ENCODE measurements at regions not wholly inside any gene's neighbourhood (a gene's known extent, or its start where the extent isn't known, plus 50 kb on each side); places are given as distances from the start of the nearest gene placed in this dataset.

DNA sequence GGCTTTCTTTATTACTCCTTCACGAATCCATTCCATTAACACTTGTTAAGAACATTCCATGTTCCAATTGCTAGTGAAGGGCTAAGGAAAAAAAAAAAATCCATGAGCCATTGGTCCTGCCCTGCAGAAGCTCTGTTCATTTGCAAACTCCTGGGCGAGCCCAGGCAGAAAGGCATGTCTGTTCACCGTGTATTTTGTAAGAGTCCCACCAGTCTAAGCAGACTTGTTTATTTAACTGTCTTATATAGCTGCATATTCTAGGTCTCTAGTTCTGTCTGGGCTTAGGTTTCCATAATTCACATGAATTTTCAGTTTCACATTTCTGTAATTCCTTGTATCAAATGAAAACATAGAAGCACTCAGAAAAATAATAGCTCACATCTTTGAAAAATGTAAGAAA is 97.4 kb upstream of the POU2AF2 start:
- no peak for DNase-seq (ENCODE audit: low spot score)

DNA sequence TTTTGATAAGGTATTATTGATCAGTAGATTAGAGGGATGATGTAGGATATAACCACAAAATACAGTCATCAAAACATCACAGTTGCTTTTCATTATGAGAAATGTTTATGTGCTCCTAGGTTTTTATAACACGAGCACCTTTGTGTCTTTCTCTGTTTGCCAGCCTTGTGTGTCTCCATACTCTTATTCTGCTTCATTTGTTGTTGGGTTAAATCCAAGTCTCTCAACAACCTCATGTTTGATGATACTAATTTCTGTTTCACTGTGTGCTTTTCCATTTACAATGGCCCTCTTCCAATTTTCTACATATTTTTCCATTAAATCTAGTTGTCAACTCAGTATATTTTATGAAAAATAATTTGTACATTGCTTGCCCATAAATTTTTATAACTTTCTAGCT is 107.7 kb upstream of the POU2AF2 start:
- no peak for DNase-seq (ENCODE audit: low spot score)

- no peak for DNase-seq (ENCODE audit: low spot score)
Measured at GRCh38 chr11:111135778-111136570, 109.6 kb upstream of the POU2AF2 start.

- DNase-seq (ENCODE audit: low spot score), result no peak
Measured at GRCh38 chr11:111135101-111135500, 110.4 kb upstream of the POU2AF2 start.

DNA sequence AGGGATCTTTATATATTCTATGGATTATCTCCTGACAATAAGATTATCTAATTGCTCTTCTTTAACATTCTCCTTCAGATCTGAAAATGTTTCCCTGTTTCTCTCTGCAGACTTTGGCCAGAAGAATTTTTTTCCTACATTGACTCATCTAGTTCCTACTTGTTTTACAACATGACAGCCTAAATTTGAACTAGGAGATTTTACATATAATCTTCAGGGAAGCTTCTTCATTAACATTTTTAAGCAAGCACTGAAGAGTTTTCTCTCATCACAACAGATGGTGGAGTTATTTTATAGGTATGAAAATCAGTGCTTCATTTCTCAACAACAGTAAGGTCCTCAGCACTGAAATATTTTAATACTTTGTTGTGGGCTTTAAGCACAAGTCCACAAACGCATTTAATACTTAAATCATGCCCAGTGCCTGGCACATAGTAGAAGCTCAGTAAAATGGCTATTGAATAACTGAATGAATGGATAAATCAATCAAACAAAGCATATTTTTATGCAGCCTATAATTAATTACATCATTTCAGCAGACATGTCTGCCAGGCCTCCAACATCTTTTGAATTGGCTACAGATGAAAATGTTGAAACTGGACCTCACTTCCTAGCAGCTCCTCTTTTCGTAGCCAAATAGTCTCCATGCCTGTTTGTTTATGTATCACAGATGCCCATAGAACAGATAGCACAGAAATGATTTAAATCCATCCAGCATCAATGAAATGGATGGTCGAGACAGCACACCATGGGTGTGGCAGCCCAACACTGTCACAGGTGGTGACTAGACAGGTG is 117.3 kb upstream of the POU2AF2 start:
- DNase-seq (ENCODE audit: low spot score), result no peak

GRCh38 chr11:111124724-111125123 is 120.8 kb upstream of the POU2AF2 start:
- no peak for DNase-seq (ENCODE audit: low spot score)

- no peak for DNase-seq (ENCODE audit: low spot score)
Measured at GRCh38 chr11:111123463-111124398, 121.8 kb upstream of the POU2AF2 start.

DNA sequence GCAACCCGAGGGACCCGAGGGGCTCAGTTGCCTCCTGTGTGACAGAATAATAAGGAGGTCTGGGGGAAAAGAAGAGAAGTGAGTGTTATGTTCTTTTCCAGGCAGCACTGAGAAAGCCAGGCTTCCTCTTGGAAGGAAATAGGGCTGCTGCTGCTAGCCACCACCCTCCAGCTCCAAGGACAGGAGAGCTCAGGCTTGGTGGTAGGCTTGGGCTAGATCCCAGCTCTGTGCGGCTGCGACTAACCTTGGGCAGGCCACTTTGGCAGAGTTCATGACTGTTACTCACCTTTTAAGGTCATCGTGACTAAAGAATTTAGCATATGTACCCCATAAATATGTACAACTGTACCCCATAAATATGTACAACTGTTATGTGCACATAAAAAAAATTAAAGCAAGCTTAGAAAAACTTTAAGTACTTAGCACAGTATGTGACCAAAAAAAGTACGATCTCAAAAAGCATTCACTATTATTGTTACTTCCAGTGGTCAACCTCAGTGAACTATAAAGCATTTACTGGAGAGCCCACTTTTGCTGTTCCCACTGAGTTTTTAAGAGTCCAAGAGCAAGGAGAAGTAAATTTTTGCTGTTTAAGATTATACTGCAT is 124.7 kb upstream of the POU2AF2 start:
- no peak for DNase-seq (ENCODE audit: low spot score)

- DNase-seq (ENCODE audit: low spot score), result no peak
Measured at GRCh38 chr11:111120161-111120560, 125.4 kb upstream of the POU2AF2 start.

- no peak for DNase-seq (ENCODE audit: low spot score)
Measured at GRCh38 chr11:111119751-111120150, 125.8 kb upstream of the POU2AF2 start.

DNA sequence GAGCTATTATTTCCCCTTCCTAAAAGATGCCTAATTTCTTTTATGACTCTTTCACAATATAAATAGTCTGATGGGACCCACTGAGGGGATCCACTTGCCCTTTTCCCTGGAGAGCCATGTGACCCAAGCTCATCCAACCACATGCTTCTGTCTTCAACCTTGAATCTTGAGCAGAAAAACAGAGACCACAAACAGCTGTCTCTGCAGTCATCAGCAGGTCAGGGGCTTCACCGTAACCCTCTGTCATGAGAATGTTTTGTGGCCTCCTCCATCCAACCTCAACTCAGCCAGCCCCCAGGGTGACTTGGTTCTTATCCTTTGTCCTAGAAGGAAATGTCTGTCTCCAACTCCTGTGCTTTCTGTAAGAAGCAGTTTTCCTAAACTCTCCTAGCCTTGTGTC is 129.6 kb upstream of the POU2AF2 start:
- no peak for DNase-seq (ENCODE audit: low spot score)

GRCh38 chr11:111114091-111114490 is 131.4 kb upstream of the POU2AF2 start:
- no peak for DNase-seq (ENCODE audit: low spot score)

GRCh38 chr11:111112614-111113013 is 132.9 kb upstream of the POU2AF2 start:
- DNase-seq (ENCODE audit: low spot score), result no peak

DNA sequence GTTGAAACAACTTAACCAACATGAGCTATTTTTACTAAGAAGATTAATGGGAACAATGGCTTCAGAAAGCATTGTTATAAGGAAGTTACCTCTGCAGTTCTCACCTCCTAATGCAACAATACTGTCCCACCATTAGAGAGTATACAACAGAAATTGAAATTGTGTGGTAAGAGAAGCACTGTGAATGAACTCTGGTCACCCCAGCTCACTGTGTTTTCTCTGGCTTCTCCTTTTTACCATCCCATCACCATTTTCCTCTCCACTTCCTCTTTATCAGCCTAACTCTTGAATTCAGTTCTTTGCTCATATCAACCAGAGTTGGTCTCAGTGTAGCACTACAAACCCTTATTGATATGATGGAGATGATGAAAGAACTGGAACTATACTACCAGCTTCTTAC is 138.0 kb upstream of the POU2AF2 start:
- no peak for DNase-seq (ENCODE audit: low spot score)

GRCh38 chr11:111106641-111107040 is 138.9 kb upstream of the POU2AF2 start:
- DNase-seq (ENCODE audit: low spot score), result no peak

DNA sequence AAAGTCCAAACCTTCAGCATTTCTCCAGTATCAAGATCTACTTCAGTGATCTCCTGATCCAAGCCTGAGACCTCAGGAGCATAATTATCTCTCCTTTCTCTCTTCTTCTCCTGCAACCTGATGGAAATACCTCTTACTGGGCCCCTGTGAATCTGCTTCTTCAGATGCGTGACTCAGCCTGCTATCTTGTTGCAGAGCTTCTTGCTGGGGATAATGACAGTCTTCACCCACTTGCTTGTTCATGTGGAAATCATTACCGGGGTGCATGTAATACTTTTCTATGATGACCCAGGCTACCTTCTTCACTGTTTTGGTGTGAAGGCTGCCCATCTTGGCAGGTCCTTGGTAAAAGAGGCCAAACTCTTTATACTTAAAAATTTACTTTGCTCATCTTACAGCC is 140.0 kb upstream of the POU2AF2 start:
- no peak for DNase-seq (ENCODE audit: low spot score)

DNA sequence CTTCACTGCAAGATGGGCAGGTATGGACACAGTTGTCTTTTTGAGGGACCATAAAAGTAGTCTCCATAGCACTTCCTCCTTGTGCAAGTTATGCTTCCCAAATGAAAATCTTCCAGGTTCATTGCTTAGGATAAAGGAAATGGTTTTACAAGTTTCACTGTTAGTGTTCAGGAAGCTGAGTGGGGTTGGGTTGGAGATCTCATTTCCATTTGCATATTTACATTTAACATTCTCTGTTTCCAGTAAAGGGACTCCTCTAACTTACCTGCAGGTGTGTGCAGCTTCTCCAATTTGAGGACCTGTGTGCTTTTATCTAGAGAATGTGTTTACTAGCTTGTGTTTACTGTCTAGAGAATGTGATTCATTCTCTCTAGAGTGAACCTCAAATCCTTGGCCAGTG is 141.3 kb upstream of the POU2AF2 start:
- no peak for DNase-seq (ENCODE audit: low spot score)

DNA sequence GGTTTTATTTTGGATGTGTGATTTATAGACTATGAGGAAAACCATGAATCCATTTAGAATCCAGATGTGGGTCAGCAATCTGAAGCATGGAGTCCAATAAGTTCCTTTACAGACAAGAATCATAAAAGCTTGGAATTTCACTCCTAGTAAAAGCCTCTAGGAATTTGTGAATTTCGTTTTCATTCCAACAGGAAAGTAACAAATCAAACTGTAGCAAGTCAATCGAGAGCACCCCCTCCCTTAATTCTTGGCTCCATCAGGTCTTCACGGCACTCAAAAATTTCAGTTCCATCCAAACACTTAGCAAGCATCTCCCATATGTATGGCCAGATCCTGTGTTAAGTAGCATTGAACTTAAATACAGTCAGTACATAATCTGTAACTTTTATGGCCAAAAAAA is 143.6 kb upstream of the POU2AF2 start:
- DNase-seq (ENCODE audit: low spot score), result no peak

GRCh38 chr11:111099028-111099713 is 146.4 kb upstream of the POU2AF2 start:
- DNase-seq (ENCODE audit: low spot score), result no peak

DNA sequence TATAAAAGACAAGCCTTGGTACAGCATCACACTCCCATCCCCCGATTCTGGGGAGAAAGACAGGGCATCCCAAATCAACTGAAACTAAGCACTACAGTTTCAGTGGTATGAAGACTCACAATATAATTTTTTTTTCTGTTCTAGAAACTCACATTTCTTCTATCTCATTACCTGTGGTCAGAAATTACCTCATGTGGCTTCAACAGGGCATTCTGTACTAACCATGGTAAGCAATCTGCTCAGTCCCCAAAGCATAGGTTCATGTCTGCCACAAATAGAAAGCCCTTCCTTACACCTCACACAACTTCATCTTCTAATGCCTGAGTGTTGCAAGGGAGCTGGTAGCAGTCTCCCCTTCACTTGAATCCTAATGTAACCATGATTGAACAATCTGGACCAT is 147.4 kb upstream of the POU2AF2 start:
- DNase-seq (ENCODE audit: low spot score), result no peak

- DNase-seq (ENCODE audit: low spot score), result no peak
Measured at GRCh38 chr11:111097191-111097590, 148.3 kb upstream of the POU2AF2 start.

Data from AG20443 (cell line).